ENCODE measurements at regions not wholly inside any gene's neighbourhood (a gene's known extent, or its start where the extent isn't known, plus 50 kb on each side); places are given as distances from the start of the nearest gene placed in this dataset.

DNA sequence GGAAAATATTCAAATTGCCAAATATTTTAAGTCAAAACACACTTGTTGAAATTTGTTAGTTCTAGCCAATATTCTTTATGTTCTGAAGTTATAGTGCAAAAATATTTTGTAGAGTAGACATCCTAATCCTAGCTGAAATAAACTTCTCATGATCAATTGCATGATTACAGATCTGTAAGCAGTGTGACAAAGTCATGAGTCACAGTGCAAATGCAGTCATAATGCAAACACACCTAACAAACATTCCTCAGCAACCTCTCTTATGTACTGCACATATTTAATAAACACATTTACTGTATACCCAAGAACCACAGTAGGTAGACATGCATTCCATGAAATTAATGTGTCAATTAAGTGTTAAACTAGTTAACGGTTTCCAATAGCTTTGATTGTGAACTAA, 1857.4 kb downstream of the NCAM2 start:
- TF ChIP-seq, protein P1, sequence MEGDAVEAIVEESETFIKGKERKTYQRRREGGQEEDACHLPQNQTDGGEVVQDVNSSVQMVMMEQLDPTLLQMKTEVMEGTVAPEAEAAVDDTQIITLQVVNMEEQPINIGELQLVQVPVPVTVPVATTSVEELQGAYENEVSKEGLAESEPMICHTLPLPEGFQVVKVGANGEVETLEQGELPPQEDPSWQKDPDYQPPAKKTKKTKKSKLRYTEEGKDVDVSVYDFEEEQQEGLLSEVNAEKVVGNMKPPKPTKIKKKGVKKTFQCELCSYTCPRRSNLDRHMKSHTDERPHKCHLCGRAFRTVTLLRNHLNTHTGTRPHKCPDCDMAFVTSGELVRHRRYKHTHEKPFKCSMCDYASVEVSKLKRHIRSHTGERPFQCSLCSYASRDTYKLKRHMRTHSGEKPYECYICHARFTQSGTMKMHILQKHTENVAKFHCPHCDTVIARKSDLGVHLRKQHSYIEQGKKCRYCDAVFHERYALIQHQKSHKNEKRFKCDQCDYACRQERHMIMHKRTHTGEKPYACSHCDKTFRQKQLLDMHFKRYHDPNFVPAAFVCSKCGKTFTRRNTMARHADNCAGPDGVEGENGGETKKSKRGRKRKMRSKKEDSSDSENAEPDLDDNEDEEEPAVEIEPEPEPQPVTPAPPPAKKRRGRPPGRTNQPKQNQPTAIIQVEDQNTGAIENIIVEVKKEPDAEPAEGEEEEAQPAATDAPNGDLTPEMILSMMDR (IDR thresholded peaks at IDR 0.05): no peak
- TF ChIP-seq POLR2A (IDR thresholded peaks at IDR 0.05): no peak
